Fibroblast of lung (primary cell): ENCODE measurements at regions not wholly inside any gene's neighbourhood (a gene's known extent, or its start where the extent isn't known, plus 50 kb on each side); places are given as distances from the start of the nearest gene placed in this dataset.
A peak's percentile ranks its signal among the peaks of the same experiment; 100 is the strongest.

ENCODE experiments used
- DNase-seq, 2 donors: peaks; one replicate each; pipeline versions ENCODE4 v3.0.0 to v3.0.0-alpha.2; 2010; ENCODE audit warnings: low read depth in 2 of 2
- H2AFZ ChIP-seq: 2 replicates; pipeline ENCODE4 v1.5.1; 2012; ENCODE audit warnings: low read length, control low read depth, inconsistent platforms
- H3K27ac ChIP-seq: 2 replicates; pipeline ENCODE4 v1.5.1; 2011; ENCODE audit warnings: low read length, control low read depth; ENCODE audit not compliant: insufficient read depth
- H3K27me3 ChIP-seq: 2 replicates; pipeline ENCODE4 v1.5.1; 2011; ENCODE audit warnings: mild to moderate bottlenecking, low read length; ENCODE audit not compliant: control insufficient read depth, insufficient read depth
- H3K36me3 ChIP-seq: 2 replicates; pipeline ENCODE4 v1.5.1; 2011; ENCODE audit warnings: low read length; ENCODE audit not compliant: control insufficient read depth, insufficient read depth
- H3K4me1 ChIP-seq: 2 replicates; pipeline ENCODE4 v1.5.1; 2011; ENCODE audit warnings: low read length; ENCODE audit not compliant: control insufficient read depth, insufficient read depth; ENCODE audit errors: extremely low read depth
- H3K4me2 ChIP-seq: 2 replicates; pipeline ENCODE4 v1.5.1; 2011; ENCODE audit warnings: low read length, control low read depth; ENCODE audit not compliant: insufficient read depth; ENCODE audit errors: extremely low read depth
- H3K4me3 ChIP-seq, 4 experiments: fragments of 200-600 bp in 1 of 4; sonication (generic) in 1 of 4; replicated peaks in 1 of 4; 2 replicates each; pipeline ENCODE4 v1.5.1; 2011 to 2016; ENCODE audit warnings: low read length in 4 of 4, low read depth in 3 of 4, mild to moderate bottlenecking in 3 of 4, control low read depth in 2 of 4, inconsistent platforms in 1 of 4, mixed read lengths in 1 of 4; ENCODE audit not compliant: insufficient read depth in 1 of 4; ENCODE audit errors: control extremely low read depth in 1 of 4
- H3K79me2 ChIP-seq: 2 replicates; pipeline ENCODE4 v1.5.1; 2012; ENCODE audit warnings: mild to moderate bottlenecking, low read length, inconsistent platforms; ENCODE audit not compliant: control insufficient read depth, insufficient read depth
- H3K9ac ChIP-seq: 2 replicates; pipeline ENCODE4 v1.5.1; 2011; ENCODE audit warnings: mild to moderate bottlenecking, low read length, control low read depth; ENCODE audit not compliant: insufficient read depth
- H3K9me3 ChIP-seq: 2 replicates; pipeline ENCODE4 v1.5.1; 2012; ENCODE audit warnings: low read depth, low read length; ENCODE audit not compliant: control insufficient read depth, insufficient read depth
- H4K20me1 ChIP-seq: 2 replicates; pipeline ENCODE4 v1.5.1; 2011; ENCODE audit warnings: low read length; ENCODE audit not compliant: control insufficient read depth, insufficient read depth; ENCODE audit errors: extremely low read depth
- CTCF ChIP-seq, 2 donors: IDR thresholded peaks in 1 of 2; conservative IDR thresholded peaks in 1 of 2; 1 replicate in 1 of 2; 2 replicates in 1 of 2; pipeline ENCODE4 v1.5.1; 2011 to 2012; ENCODE audit warnings: low read length in 2 of 2, control low read depth in 1 of 2, inconsistent platforms in 1 of 2, low read depth in 1 of 2, mild to moderate bottlenecking in 1 of 2
- EZH2 ChIP-seq: IDR thresholded peaks from 2 replicates; pipeline ENCODE4 v1.5.1; 2012; ENCODE audit warnings: low read length, control low read depth, mild to moderate bottlenecking; ENCODE audit errors: missing control alignments

- no peak overlapping the region for H3K4me2 ChIP-seq
- TF ChIP-seq EZH2: no peak
- TF ChIP-seq CTCF (conservative IDR thresholded peaks at IDR 0.05 in 1 of 2, IDR thresholded peaks at IDR 0.05 in 1 of 2; ENCODE audit: low read depth in 1 of 2, low read length in 2 of 2): no peak
- H3K9me3 ChIP-seq: no peaks in the 10 kb centered on the region
- H3K4me3 ChIP-seq: no peak overlapping the region
- peak; percentile 58 to 92 for DNase-seq
- no peaks in the 10 kb centered on the region for H3K27me3 ChIP-seq
- no peaks in the 10 kb centered on the region for H3K36me3 ChIP-seq
- H3K27ac ChIP-seq: no peak overlapping the region
- H3K9ac ChIP-seq: no peak overlapping the region
- H3K79me2 ChIP-seq: no peaks in the 10 kb centered on the region
- no peaks in the 10 kb centered on the region for H4K20me1 ChIP-seq
- no peaks in the 10 kb centered on the region for H3K4me1 ChIP-seq
- no peak overlapping the region for H2AFZ ChIP-seq
These were observed 104.3 kb upstream of the ST6GAL2 start for GRCh38 chr2:106990297-106990696.

GRCh38 chr2:106991866-106992265 lies 105.9 kb upstream of the ST6GAL2 start:
- H3K27me3 ChIP-seq: no peaks in the 10 kb centered on the region
- no peak for TF ChIP-seq EZH2
- TF ChIP-seq CTCF (conservative IDR thresholded peaks at IDR 0.05 in 1 of 2, IDR thresholded peaks at IDR 0.05 in 1 of 2; ENCODE audit: low read depth in 1 of 2, low read length in 2 of 2): no peak

GRCh38 chr2:106995556-106995955 lies 109.6 kb upstream of the ST6GAL2 start:
- Histone ChIP-seq H3K4me1 (no peaks in the 10 kb centered on the region), H3K4me2 (no peak overlapping the region), H3K9me3 (no peaks in the 10 kb centered on the region), H3K4me3 (no peak overlapping the region), H4K20me1 (no peaks in the 10 kb centered on the region), H3K27ac (no peak overlapping the region), H3K27me3 (no peaks in the 10 kb centered on the region), H3K9ac (no peak overlapping the region), H3K79me2 (no peaks in the 10 kb centered on the region), H3K36me3 (no peaks in the 10 kb centered on the region), H2AFZ (no peak overlapping the region)
- TF ChIP-seq CTCF (conservative IDR thresholded peaks at IDR 0.05 in 1 of 2, IDR thresholded peaks at IDR 0.05 in 1 of 2; ENCODE audit: low read depth in 1 of 2, low read length in 2 of 2) (no peak), EZH2 (no peak)
- peak; percentile 23 to 60 for DNase-seq

More at GRCh38 chr2:106991866-106992265, 105.9 kb upstream of the ST6GAL2 start:
- no peak overlapping the region for H3K4me3 ChIP-seq
- no peak overlapping the region for H3K27ac ChIP-seq
- H3K4me2 ChIP-seq: no peak overlapping the region
- DNase-seq: no peak
- H3K36me3 ChIP-seq: no peaks in the 10 kb centered on the region
- no peaks in the 10 kb centered on the region for H4K20me1 ChIP-seq
- no peaks in the 10 kb centered on the region for H3K9me3 ChIP-seq
- no peaks in the 10 kb centered on the region for H3K4me1 ChIP-seq
- H2AFZ ChIP-seq: no peak overlapping the region
- no peak overlapping the region for H3K9ac ChIP-seq
- no peaks in the 10 kb centered on the region for H3K79me2 ChIP-seq
